ENCODE measurements at regions not wholly inside any gene's neighbourhood (a gene's known extent, or its start where the extent isn't known, plus 50 kb on each side); places are given as distances from the start of the nearest gene placed in this dataset.
"Not testable (repeated sequence)": the region's sequence is repeated elsewhere in the genome, so short reads cannot be mapped to it uniquely, and the experiment has no call there.

DNA sequence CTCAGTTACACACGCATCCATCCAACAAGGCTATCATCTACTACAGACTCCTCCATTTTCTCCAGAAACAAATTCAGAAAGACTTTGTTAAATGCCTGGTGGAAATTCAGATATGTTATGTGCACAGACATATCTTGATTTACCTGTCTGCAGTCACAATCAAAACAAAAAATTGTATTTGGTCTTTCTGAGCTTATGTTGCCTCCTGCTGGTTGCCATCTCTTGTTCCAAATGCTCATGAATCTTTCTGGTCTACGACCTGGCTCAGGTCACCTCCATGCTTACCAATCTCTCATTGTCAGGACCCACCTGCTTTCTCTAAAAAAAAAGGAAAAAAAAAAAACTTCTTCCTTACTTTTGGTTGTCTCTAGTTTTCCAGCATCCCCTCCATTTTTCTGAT, 169.2 kb upstream of the PLXNC1 start:
- DNase-seq, result no peak

DNA sequence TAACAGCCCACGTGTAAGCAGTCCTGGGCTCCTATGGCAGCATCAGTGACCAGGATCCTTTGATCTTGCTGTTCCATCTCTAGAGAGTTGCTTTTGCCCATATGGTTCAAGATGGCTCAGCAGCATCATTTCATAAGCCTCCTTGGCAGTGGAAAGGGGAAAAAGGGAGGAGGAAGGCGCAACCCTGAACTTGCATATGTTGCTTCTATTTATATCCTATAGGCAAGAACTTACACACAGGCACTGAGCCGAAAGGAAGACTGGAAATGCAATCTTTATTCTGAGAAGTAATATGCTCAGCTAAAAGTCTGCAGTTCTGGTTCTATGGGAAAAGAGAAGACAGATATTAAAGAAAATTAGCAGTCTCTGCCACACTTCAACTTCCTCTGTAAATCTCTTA, 167.7 kb upstream of the PLXNC1 start:
- no peak for DNase-seq

DNA sequence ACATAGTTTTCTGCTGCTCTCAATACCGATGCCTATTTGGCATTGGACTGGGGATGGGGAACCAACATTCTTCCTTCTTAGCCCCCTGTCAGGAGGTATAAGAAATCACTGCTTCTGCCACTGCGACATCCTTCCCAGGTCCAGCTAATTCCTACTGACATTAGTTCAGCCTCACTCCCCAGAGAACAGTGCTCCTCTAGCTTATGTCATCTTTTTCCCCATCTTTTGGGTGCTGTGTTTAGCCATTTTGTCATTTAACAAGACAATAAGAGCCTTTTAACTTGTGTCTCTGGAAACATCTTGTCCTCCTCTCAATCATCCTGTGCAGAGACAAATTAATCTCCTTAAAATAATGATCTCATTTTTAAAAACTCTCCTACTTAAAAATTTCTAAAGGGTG, 167.0 kb upstream of the PLXNC1 start:
- no peak for DNase-seq

DNA sequence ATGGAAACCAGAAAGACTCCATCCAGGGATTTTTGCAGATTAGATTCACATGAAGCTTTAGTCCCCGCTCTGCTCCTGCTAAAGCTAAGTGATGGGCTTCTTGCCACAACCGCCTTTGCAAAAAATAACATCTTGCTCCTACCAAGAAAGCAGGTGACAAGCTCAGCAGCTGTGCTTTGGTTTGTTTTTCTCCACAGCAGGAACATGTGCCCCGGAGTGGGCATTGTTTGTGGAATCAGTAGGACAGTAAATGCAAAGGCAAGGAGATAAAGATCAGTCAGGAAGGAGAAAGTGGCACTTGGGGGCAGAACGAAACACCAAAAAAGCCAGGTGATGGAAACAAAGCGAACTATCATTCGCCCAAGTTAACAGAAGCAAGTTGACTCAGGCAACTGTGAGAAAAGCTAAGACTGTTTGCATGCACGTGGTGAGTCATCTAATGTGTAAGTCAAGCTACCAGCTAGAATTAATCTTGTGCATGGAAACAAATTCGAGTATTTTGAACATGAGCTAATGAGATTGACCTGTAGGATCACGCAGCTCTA, 165.5 kb upstream of the PLXNC1 start:
- DNase-seq, result no peak

DNA sequence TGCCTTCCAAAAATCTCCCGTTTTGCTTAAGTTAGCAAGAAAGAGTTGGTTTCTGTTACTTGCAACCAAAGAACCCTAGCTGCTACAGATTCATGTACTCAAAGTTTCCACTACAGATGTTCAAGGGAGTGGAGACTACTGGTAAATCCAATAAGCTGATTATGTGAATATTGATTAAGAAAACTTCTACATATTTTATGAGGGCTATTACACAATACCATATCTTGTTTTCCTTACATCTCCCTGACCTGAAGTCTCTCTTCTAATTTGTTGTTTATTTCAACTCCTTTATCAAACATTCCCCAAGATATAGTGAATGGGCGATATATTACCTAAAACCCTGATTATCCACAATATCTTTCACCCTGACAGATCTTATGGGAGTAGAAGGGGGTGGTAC, 164.4 kb upstream of the PLXNC1 start:
- DNase-seq, result no peak

DNA sequence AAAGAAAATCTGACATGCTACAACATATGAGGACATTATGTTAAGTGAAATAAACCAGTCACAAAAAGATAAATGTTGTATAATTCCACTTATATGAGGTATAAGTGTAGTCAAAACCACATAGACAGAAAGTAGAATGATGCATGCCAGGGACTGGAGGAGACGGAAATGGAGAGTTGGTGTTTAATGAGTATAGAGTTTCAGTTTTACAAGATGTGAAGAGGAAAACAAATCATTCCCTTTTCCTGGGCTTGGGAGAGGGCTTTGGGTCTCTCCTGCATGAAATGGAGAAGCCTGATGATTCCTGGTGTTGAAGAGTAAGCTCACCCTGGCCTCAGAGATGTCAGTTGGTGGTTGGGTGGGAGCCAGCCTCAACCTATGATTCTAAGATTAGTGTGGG, 158.4 kb upstream of the PLXNC1 start:
- no peak for DNase-seq

DNA sequence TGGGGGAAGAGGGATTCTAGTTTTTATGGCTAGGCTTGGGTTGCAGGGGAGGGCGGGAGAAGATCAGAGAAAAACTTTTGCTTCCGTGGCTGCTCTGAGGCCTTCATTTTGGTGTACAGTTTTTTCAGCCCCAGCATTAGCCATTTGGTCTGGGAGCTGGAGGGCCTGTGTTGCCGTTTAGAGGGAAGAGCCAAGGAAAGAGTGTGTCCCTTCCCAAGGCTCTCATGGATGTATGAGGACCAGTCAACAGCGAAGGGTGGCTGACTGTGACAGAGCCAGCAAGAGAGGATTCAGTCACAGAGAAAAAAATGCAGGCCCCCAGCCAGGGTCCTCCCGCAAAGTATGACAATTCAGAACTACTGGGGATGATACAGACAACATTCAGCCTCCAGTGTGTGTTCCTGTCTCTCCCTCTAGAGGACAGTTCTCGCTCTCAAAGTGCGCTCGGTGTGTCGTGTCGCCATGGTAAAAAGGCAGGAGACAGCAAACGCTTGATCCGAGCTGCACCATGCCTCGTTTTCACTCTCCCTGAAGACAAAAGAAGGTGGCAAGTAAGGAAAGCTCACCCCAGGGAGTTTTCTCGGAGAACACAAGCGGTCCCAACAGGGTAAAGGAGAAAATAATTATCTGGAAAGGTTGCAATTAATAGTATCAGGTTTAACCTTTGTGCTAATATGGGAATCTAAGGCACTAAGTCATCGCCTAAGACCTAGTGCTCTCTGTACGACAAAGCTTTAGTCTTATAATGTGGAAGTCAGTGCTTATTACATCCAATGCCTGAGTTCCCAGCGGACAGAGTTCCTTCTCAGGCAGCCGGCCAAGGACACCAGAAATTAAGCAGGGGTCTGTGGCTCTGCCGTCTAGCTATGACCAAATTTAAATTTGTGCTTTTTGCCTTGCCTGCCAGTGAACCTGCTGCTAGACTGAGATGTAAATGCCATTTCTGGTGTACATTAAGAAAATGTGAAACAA, 157.3 kb upstream of the PLXNC1 start:
- DNase-seq, result peak in 10 of 14 donors; percentile 6 to 68 (median 24)

DNA sequence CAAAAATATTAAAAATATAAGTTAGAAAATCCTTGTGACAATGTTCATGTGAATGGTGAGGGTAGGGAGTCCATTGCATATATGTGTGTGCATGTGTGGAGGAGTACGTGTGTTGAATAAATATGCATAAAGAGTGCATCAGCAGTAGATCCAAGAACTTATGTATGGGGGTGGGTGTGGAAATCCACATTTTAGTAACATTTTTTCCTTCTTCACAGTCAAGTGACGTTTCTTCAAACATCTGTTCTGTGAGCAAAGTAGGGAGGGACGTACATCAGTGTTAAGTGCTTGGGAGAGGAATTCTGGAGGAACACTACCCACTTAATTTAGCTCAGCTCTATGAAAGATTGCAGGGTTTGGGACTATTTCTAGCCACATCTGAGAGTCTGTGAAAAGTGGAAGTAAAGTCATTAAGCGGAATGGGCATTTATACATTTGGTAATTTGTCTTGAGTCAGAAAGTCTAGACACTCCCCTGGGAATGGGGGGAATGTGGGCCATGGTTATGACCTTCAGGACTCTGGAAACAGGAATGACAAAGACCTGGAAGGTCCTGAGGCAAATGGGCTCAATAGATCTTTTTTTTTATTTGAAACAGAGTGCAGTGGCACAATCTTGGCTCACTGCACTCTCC, 156.4 kb upstream of the PLXNC1 start:
- no peak for DNase-seq

DNA sequence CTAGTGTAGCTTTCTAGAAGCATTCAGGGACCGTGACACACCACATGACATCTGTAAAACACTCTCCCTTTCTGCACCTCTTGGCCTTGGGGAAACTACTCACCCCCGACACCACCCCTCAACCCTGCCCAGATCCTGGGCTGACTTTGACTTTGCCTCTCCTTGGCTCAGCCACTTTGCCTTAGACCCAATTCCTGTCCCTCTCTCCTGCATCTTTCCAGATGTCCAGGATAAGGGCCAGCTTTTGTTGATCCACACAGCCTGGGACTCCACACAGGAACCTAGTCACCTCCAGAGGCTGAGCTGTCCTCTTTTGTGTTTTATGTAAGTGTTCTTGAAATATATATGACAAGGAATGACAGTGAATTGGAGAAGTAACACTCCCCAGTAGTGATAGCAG, 153.7 kb upstream of the PLXNC1 start:
- DNase-seq, result no peak

DNA sequence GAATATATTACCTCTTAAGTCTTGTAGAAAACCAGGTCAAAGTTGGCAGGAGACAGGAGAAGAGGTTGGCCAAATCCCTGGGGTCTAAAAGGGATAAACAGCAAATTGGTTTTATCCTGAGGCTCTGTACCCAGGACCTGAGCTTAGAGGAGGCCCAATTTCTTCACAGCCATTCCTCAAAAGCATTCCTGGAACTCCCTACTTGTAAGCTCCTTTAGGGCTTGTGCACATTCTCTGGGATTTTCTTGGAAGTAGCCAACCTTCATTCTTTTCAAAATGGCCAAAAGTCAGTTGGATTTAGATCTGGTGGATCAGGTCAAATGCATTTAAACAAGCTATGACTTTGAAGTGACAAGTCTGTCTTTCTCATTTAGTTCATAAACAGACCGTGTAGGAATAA, 152.1 kb upstream of the PLXNC1 start:
- no peak for DNase-seq

DNA sequence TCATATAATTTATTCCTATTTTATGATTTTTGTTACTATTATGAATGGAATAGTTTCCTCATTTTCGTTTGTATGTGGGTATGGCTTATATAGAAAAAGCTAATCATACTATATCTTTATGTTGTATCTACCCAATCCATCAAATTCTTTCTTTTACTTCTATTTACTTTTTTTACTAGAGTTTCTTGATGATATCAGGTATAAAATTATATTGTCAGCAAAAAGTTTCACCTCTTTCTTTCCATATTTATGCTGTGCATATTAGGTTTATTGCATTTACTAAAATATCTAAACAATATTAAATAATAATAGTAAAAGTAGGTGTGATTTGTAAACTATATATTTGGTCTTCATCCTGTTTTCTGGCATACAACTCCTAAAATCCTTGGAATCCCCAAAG, 146.7 kb upstream of the PLXNC1 start:
- no peak for DNase-seq

DNA sequence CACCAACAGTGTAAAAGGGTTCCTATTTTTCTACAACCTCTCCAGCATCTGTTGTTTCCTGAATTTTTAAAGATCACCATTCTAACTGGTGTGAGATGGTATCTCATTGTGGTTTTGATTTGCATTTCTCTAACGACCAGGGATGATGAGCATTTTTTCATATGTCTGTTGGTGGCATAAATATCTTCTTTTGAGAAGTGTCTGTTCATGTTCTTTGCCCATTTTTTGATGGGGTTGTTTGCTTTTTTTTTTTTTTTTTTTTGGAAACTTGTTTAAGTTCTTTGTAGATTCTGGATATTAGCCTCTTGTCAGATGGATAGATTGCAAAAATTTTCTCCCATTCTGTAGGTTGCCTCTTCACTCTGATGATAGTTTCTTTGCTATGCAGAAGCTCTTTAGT, 145.5 kb upstream of the PLXNC1 start:
- not testable (repeated sequence) for DNase-seq

DNA sequence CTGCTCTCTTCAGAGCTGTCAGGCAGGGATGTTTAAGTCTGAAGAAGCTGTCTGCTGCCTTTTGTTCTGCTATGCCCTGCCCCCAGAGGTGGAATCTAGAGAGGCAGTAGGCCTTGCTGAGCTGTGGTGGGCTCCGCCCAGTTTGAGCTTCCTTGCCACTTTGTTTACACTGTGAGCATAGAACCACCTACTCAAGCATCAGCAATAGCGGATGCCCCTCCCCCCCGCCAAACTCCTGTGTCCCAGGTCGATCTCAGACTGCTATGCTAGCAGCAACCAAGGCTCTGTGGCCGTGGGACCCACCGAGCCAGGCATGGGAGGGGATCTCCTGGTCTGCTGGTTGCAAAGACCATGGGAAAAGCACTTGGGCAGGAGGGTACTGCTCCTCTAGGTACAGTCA, 140.5 kb upstream of the PLXNC1 start:
- not testable (repeated sequence) for DNase-seq

DNA sequence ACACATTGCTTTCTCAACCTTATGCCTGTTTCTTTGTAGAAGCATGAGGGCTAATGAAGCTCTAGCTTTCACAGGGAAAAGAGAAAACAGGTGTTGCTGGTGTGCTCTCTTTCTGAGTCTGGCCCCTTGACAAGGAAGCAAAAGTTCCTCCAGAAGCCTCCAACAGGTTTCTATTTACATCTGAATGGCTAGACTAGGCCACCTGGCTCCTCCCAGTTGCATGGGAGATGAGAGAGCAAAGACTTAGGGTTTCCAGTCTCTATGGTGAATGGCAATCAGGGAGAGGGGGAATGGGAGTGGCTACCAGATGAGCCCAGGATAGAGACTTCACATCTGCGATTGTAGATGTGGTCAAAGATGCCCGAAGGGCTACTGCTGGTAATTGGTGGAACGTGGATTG, 138.1 kb upstream of the PLXNC1 start:
- no peak for DNase-seq

DNA sequence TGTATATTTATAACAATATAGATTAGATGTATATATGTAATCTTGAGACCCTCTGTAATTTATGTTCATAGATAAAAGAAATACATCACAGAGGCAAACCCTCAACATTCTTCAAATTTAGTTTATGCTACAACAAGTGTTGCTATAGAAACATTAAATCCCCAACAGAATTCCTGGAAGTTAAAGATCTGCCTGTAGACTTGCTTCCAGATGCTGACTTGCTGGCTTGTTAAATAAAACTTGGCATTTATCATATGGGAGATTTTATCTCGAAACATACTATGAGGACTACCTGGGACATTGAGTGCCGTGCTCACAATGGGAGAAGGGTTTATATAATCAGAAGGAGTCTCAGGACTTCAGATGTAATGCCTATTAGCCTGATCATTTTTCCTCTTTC, 136.3 kb upstream of the PLXNC1 start:
- DNase-seq, result no peak

DNA sequence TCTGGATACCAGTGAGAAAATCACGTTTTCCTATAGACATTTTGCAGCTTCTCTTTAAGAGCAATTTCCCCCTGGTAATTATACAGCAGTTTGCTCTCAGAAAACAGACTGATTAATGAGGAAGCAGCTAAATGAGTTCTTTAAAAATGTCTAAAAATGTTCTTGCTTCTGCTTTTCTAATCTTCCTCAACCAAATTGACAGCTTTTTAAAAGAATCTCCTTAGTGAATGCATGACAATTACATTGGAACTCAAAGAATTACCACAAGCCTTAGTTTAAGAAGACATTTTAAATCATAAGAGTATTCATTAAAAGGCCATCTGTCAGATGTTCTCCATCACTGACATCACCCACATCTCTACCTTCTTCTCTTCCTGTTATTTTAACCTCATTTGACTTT, 135.8 kb upstream of the PLXNC1 start:
- DNase-seq, result no peak

DNA sequence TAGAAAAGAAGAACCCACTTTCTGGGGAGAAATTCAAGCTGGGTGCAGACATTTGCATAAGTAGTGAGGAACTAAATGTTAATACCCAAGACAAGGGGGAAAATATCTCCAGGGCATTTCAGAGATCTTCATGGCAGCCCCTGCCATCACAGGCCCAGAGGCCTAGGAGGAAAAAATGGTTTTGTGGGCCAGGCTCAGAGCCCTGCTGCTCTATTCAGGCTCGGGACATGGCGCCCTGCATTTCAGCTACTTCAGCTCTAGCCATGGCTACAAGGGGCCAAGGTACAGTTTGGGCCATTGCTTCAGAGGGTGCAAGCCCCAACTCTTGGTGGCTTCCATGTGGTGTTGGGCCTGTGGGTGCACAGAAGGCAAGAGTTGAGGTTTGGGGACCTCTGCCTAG, 131.1 kb upstream of the PLXNC1 start:
- not testable (repeated sequence) for DNase-seq

DNA sequence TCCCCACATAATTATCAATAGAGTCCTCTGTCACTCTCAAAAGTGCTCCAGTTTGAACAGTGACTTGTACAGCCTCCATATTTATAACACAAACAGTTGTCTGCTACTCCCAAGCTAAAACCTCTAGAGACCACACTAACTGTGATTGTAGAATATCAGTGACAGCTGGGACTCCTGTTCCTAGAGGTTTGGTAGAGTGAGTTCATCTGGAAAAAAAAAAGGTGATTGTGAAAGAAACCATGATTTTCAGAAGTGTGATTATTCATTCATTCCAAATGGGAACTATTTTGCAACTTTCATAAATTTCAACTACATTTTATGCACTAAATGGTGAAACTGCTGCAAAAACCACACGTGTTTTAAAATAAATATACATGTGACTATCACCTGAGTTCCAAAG, 128.0 kb upstream of the PLXNC1 start:
- no peak for DNase-seq

DNA sequence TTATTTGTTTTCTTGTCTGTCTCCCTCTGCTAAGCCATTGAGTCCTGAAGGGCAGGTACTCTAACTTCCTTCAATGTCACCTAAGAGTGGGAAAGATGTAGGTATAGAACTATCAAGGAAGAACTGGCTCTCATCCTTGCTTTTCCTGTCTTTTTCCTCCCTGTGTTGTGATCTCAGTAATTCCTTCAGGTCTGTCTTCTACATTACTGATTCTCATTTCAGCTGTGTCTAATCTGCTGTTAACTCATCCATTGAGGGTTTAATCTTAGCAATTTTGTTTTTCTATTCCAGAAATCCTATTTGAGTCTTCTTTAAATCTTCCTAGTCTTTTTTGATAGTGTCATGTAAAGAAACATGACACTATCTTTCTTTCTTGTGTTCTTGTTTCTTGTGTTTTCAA, 124.5 kb upstream of the PLXNC1 start:
- DNase-seq, result no peak

DNA sequence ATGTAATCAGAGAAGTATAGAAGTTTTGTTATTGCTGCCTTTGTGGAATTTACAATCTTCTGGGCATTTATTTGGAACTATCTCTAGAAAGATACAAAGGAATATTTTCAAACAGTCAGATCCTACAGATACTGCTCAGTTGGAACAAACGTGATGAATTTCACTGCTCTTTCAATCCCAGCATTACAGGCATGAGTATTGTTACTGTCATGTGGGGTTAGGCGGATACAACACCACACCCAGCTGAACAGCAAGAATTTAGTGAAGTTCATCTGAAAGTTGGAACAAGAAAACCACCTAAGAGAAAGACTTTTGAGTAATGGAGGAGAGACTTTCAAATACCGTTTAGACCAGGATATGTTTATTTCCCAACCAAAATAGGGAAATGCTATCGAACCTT, 123.3 kb upstream of the PLXNC1 start:
- DNase-seq, result no peak

DNA sequence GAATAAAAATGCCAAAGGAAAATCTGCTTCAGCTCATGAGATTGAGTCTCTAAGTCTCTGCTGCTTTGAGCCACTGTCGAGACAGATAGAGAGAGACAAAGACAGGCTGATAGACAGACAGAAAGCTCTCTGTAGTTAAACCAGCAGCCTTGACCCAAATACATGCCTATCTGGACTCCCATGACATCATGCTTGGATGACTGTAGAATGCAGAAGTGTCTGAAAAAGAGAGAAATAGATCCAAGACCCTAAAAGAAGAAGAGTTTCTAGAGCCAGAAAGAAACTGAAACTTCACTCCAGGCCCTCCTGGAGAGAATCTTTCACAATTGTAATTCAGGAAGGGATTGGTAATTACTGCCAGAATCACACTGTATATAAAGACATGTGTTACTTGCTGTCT, 122.6 kb upstream of the PLXNC1 start:
- no peak for DNase-seq

DNA sequence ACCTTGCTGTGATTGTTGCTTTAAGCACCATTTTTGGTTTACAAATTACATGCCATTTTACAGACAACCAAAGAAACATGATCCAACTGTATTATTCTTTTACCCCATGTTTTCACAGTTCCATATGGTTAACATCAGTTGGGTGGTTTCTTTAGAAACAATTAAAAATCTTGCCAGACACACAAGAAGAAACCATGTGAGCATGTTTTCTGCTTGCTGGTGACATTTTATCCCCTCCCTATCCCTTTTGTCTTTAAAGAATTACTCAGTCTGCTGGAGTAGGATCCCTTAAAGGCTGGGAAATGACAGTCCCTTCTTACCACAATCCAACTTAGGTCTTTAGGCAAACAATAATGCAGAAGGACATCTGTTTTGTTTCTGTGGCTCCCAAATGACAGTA, 121.8 kb upstream of the PLXNC1 start:
- DNase-seq, result no peak

DNA sequence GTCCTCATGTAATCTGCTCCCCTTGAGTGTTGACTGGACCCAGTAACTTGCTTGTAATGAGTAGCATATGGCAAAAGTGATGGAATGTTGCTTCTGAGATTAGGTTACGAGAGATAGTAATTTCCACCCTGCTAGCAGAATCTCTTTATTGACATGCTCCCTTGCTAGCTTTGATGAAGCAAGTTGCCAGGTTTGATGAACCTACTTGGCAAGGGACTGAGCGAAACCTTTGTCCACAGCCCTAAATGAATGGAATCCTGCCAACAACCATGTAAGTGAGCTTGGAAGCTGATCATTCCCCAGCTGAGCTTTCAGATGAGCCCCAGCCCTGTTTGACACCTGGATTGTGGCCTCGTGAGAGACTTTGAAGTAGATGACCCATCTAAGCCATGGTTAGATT, 120.8 kb upstream of the PLXNC1 start:
- DNase-seq, result no peak

DNA sequence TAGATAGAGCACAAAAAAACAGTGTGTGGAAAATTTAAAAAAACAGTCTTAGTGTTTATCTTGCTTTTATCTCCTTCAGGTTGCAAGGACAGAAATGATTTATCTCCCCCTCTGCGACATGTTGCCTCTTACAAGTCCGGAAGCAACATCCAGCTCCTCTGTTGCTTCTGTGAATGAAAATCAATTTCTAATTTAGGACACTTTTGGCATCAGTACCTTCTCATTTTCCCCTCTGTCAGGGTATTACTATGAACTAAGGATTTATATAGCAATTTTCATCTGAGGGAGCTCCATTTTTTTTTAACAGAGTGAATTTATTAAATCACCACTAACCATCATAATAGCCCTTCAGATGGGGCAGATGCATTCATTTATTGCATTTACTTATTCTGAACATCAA, 116.6 kb upstream of the PLXNC1 start:
- DNase-seq, result no peak

Data from C1 segment of cervical spinal cord (tissue), 14 donors.